ENCODE measurements at regions not wholly inside any gene's neighbourhood (a gene's known extent, or its start where the extent isn't known, plus 50 kb on each side); places are given as distances from the start of the nearest gene placed in this dataset.

DNA sequence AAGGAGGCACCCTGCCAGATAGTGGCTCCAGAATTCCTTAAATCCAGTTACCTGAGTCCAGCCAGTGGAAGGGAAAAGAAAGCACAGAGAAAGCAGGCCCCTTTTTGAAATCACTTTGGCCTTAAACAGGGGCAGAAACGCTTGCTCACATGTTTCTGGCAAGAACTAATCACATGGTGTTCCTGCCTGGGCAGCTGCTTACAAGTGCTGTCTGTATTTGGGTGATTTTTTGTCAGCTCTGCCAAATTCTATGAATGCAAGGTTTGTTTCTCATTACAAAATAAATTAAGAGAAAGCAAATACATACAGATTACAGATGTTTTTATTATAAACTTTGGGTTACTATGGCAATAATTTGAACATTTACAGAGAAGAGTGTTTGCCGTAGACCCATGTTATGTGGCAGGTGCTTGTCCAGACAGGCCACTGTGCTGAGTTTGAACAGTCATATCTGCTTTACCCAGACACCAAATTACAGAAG lies 1237.8 kb downstream of the SLITRK5 start:
- DNase-seq = peak; percentile 10

DNA sequence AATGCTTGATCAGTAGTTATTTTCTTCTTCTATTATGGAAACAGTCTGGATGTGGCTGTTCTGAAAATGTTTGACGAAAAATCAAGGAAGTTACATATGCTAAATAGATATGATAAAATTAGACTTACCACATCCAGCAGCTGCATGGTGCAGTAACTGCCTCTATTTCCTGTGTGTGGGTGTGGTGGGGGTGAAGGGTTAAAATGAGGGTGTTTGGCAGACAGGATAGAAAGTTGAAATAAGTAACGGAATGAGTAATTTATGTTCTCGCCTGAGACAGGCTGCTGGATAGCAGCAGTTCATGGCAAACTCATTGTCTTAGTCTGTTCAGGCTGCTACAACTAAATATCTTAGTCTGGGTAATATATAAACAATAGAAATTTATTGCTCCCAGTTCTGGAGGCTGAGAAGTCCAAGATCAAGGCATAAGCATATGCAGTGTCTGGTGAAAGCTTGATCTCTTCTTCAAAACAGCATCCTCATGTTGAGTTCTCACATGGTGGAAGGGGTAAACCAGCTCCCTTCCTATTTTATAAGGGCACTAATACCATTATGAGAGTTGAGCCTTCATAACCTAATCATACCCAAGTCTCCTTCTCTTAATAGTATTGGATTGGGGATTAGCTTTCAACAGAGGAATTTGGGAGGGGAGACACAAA lies 1248.9 kb downstream of the SLITRK5 start:
- peak; percentile 92 for DNase-seq

DNA sequence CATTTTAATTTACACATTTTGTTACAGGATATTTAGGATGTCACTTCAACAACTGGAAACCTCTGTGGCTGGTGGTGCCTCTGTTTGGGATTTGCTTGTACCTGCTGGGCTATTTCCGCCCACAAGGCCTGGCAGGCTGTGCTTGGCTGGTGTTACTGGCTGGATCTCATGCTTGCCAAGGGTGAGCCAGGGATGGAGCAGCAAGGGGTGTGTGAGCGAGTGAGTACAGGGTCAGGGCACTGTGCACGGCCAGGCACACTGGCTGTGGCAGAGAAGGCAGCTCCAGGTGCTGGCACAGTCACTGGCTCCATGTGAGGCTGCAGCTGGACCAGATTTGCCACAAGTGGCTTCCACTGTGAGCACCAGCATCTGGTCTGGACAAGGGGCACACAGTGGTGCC lies 1254.8 kb downstream of the SLITRK5 start:
- DNase-seq = no peak

DNA sequence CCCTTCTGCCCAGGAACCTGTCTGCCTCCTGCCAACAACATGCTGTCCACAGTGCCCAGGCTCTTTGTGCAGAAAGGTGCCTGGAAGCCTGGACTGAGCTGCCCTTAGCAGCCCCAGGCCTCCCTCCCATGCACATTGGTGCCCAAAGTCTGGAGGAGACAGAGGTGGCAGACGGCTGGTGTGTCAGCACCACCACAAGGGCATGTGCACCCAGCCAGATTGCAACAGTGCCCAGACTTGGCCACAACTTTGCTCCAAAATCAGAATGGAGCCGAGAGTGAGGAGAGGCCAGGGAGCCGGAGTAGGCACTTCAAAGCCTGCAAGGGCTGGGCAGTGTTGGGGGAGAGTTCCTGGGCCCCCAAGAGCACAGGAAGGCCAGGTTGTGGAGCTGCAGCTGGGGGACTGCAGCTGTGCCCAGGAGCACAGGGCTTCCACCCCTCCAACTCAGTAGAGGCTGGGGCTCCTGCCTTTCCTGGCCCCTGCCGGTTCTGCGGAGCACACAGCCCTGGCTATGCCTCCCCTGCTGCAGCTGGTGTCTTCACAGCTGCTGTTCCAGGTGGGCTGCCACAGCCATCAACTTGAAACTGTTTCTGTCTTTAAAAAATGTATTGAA lies 1255.8 kb downstream of the SLITRK5 start:
- DNase-seq = no peak

DNA sequence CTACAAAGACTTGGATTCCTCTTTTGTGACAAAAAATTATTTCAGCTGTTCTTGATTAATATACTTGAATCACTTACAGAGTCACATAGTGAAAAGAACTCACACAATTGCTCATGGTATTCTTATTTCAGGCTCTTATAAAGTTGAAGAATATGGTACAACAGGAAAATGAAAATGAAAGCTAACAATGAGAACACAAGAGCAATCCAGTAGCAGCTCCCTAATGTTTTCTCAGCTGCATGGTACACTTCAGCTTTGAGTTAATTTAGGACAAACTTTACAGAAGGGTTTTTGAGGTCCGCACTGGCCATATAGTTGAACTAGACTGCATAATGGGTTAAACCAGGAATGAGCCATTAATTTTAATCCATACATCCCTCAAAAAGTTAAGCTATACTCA lies 1261.8 kb downstream of the SLITRK5 start:
- no peak for DNase-seq

DNA sequence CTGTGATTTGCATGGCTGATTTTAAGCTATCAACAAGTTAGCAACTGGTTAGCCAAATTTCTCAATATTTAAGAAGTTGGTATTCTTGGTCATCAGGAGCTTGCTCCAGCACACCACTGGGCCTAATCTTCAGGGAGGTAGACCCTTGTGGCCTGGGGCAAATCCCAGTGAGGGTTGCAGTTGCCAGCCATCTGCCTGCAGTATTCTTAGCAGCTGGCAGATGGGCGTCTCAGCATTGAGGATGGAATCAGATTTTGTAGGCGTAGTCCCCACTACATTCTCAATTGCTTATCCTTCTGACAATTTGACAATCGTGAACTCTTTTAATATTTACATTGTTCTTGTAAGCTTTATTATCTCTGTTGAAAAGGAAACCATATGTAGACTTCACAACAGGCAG lies 1266.2 kb downstream of the SLITRK5 start:
- no peak for DNase-seq

DNA sequence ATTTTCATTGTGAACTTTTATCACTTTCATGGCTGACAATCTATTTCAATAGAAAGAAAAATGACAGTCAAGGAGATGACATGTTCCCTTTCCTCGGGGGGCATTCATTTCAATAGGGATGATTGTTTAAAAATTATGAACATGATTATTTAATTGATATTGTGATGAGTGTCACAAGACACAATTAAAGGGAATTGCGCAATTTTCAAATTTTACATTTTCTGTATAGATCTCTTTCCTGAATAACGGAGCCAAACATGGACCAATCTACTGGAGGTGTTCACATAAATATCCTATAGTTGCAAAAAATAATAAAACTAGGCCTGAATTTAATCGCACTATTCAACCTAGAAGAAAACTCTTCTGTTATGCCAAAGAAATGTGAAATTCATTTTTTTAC lies 1274.6 kb downstream of the SLITRK5 start:
- DNase-seq = no peak

DNA sequence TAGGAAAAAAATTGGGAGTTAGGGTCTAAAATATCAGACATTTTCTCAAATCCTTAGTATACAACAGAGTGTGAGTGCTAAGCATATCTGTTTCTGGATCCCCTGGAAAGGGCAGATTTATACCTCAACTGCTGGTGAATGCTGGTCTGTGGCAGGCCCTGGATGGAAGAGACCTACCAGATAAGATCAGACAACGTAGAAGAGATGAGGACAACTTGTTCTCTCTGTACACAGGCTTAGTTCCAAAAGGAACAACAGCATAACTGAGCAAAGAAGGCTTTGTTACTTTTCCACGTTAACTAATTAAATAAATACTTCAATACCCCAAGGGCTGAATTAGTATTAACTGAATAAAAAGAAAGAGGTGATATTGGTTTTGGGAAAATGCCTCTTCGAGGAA lies 1277.3 kb downstream of the SLITRK5 start:
- no peak for DNase-seq

DNA sequence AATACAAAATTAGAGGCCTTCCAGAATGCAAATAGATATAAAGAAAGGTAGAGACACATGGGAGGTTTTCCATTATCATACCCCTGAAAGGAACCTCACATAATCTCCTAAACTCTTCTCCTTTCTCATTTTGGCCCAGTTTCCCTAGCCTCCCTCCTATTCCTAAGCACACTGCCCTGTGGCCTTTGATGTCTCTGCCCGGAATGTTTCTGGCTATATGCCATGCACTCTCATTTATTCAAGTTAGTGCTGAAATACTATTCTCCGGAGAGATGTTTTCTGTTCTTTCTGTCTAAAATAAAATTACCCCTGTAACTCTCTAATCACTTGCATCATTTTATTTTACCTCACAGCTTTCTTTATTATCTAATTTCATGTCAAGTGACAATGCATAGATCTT lies 1287.7 kb downstream of the SLITRK5 start:
- no peak for DNase-seq

DNA sequence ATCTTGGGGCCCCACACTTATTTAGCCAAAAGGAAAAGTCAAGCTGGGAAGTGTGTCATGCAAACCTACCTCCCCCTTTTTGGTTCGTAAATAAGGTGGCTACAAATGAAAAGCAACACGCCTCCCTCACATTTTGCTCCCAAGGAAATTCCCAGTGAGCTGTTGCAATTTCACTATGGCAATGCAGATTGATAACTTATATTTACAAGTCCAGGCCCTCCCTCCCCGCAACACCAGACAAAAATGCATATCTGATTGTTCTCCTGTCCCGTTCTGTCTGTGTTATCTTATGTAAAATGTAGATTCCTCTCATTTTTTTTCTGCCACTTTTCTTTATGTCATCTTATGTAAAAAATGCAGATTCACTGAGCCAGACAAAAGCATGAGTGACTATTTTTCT lies 1305.3 kb downstream of the SLITRK5 start:
- DNase-seq = no peak

DNA sequence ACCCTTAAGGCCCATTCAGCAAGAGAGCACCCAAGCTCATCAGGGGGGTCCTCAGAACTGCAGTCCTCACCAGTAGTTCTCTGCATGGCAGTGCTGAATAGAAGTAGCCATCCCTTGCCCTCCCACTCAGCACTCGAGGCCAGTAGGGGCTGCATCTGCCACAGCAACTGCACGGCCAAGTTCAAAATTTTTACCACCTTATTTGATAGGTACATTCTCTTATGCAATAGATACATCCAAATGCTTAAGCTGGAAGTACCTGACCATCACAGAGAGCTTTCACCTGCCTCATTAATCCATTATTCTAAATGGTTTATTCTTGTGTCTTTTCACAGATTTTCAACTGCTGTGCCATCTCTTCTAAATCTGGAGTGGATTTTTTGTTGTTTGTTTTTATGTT lies 1307.4 kb downstream of the SLITRK5 start:
- DNase-seq = no peak

DNA sequence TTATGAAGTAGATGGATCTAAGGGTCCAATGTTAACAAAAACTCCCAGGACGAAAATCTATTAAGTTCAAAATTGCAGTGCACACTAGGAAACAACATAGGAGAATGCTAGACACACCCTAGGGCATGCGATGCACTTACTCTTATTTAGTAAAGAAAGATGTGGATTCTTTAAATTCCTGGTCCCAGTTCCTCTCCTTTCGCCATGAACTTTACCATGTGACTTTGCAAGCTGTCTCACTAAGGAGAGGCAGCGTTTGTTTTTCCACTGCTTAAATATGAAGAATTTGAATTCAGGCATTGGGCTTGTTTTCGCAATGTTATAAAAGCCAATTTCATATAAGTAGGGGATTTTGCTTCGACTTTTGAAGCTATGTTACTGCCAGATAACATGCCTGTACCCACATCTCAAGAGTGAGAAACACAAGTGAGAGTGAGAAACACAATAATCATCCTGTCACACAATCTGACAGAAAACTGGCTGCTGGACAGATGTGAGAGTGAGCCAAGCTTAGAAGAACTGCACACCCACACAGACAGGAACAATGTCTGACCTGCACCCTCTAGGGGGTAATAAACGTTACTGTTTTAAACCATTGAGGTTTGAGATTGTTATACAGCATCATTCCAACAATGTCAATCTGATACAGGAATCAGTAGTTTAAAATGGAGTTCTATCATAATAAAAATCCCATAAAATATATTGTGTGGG lies 1308.4 kb downstream of the SLITRK5 start:
- DNase-seq = peak; percentile 62

DNA sequence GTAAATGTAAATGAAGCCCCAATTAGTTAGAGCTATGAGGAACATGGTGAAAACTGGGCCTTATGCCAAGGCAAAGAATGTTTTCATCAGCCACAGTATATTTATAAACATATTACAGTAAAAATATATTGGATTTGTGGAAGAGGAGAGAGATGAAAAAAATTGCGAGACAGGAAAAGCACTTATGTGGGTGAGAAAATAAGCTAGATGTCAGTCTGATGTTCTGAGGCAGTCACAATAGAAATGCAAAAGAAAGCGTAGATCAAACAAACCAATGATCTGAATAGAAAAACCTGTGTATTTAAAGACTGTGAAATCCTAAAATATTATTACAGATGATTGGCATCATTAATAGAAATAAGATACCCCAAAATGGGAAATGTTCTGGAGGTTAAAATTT lies 1332.5 kb downstream of the SLITRK5 start:
- no peak for DNase-seq

DNA sequence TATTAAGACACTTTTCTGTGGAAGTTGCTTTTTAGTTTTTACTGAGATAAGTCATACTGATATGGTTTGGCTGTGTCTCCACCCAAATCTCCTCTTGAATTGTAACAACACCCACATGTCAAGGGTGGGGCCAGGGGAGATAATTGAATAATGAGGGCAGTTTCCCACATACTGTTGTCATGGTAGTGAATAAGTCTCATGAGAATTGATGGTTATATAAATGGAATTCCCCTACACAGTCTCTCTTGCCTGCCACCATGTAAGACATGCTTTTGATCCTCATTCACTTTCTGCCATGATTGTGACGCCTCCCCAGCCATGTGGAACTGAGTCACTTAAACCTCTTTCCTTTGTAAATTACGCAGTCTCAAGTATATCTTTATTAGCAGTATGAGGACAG lies 1340.4 kb downstream of the SLITRK5 start:
- DNase-seq = no peak

DNA sequence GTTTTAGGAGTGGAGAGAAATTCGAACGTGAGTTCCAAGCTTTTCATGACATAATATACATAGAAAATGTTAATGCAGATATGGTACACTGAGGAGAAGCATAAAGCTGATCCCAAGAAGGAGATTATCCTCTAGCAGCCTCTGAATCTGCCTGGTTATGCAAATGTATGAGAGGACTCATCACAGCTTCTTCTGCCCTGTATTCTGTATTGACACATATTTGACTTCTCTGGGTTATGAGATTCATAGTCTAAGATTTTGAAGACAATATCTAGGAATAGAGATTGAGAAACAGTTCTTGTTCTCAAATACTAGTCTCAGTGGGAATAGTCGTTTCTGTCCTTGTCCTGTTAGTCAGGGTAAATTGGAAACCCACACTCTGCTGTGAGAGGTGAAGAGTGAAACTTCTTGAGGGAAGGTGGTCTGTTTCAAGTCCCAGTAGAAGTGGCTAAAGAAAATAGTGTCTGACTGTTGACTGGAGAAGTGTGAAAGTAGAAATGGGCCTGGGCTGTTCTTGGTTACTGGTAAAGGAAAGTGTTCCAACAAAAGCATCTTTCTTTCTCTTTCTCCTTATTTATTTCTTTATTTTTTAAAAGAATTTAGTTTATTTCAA lies 1356.6 kb downstream of the SLITRK5 start:
- DNase-seq = no peak

DNA sequence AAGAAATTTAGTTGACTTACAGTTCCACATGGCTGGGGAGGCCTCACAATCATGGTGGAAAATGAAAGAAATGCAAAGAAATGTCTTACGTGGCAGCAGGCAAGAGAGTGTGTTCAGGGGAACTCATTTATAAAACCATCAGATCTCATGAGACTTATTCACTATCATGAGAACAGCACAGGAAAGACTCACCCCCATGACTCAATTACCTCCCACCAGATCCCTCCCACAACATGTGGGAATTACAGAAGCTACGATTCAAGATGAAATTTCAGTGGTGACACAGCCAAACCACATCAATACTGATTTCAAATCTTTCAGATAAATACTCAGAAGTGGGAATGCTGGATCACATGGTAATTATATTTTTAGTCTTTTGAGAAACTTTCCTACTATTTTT lies 1357.9 kb downstream of the SLITRK5 start:
- no peak for DNase-seq

DNA sequence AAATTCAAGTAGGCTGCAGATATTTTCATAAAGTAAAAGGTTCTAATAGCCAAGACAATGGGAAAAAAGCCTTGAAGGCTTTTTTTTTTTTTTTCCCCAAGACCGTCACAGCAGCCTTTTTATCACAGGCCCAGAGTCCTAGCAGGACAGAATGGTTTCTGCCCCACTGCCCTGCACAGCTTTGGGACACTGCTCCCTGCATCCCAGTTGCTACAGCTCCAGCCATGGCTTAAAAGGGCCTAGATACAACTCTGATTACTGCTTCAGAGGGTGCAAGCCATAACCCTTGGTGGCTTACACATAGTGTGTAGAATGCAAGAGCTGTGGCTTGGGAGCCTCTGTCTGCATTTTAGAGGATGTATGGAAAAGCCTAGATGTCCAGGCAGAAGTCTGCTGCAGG lies 1362.8 kb downstream of the SLITRK5 start:
- no peak for DNase-seq

DNA sequence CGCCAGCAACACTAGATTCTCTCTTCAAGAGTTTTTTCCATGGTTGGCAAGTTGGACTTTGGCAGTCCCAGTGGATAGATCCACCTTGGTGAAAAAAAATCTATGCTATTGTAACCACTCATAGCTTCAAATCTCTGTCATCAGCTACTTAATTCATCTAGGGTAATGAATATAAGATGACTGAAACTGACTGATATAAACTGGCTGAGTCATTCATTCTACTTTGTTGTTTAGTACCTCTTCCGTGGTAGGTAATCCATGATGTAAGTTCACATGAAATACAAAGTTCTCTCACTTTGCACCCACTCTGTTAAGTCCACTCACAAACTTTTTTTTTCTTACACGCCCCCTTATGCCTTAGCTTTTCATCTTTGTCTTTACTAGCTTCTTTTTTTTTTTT lies 1381.5 kb downstream of the SLITRK5 start:
- no peak for DNase-seq

DNA sequence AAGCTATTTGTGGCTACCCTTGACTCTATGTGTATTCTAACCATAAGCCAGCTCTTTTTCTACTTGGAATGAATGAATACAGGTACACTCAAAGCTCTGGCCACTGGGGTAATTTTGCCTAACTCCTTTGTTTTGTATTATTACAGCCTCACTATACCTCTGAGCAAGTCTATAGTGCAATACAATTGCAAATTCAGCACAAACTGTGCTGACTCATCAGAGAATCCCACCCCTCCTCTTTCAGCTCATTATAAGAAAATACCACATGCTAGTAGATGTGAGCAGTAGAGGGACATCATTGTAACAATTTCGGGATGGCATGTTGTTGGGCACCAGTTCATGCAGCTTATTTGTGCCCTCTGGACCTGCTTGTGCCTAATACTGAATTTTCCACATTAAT lies 1382.2 kb downstream of the SLITRK5 start:
- DNase-seq = no peak

DNA sequence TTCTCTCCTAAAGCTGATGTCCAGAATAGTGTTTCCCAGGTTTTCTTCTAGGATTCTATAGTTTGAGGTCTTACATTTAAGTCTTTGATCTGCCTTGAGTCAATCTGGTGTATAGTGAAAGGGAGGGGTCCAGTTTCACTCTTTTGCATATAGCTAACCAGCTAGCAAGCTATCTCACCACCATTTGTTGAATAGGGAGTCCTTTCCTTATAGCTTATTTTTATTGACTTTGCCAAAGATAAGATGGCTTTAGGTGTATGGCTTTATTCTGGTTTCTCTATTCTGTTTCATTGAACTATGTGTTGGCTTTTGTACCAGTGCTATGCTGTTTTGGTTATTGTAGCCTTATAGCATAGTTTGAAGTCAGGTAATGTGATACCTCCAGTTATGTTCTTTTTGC lies 1386.1 kb downstream of the SLITRK5 start:
- DNase-seq = no peak

DNA sequence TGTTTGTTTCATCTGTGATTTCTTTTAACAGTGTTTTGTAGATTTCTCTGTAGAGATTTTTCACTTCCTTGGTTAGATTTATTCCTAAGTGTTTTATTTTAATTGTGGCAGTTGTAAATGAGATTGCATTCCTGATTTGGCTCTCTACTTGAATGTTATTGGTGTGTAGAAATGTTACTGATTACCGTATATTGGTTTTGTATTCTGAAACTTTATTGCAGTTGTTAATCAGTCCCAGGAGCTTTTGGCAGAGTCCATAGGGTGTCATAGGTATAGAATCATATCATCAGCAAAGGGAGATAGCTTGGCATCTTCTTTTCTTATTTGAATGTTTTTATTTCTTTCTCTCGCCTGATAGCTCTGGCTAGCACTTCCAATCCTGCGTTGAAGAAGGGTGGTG lies 1386.7 kb downstream of the SLITRK5 start:
- no peak for DNase-seq

DNA sequence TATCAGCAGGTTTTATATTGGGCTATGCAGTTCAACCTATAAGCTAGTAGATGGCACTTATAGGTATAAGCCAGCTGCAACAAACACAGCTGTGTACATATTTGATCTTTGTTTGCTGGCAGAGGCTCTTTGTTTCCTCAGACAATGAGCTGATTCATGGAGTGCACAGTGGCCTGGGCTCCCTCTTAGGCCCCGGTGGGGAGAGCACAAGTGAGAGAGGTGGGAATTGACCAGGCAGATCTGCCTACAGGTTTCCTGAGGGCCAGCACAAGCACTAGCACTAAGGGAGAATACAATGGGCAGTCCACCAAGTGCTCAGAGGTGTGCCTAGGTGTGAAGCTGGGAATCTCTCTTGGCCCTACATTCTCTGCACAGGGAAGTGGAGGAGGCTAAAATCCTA lies 1390.7 kb downstream of the SLITRK5 start:
- DNase-seq = no peak

DNA sequence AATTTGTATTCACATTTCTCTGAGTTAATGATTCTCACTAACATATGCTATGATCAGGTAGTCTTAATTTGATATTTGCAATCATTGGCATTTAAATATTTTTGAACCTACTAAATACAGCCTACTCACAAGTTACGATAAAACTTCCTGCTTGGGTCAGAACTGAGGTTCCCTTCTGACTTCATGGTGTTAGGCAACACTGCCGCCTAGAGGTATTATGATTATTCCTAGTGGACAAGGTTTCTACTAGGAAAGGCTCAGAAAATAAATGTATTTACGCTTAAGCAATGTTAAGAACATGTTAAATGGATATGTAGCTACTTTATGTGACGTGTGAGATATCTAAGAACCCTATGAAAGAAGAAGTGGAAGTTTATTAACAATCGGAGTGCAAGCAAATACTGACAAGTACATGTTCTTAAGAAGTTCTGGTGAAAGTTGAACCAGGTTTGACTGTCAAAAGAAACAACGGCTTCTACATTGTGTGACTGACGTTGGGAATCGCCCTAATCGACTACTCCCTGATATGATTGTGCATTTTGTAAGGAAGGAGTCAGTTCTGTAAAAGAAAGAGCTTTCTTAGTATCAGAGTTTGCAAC lies 1395.8 kb downstream of the SLITRK5 start:
- peak; percentile 48 for DNase-seq

DNA sequence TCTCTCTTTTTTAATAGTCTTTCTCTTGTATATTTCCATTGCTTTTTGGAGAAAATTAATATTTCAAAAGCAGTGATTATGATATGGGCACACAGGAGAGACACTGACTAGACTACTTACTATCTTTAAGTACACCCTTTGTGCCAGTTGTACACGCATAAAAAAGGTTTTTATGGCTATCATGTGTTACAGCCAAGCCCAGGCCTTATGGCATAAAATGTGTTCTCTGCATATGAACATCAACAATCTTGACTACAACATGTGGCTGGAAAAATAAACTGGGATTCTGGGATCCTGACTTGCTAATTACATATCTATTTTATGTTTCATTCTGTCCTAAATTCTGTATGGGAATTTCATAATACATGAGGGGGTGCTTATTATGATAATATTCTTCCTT lies 1401.8 kb downstream of the SLITRK5 start:
- DNase-seq = no peak

All from GDM1 (cell line).